HG03108 (cell line): ENCODE measurements at regions not wholly inside any gene's neighbourhood (a gene's known extent, or its start where the extent isn't known, plus 50 kb on each side); places are given as distances from the start of the nearest gene placed in this dataset.

Experiments used
- ATAC-seq: cut with Tn5 transposase; IDR thresholded peaks from one replicate; pipeline ENCODE4 v1.9.1; 2021; ENCODE audit warnings: moderate library complexity; ENCODE audit not compliant: unreplicated experiment

- ATAC-seq, result no peak
These were observed 673.4 kb downstream of the TRIML1 start for GRCh38 chr4:188812644-188813043.

- no peak for ATAC-seq
These were observed 679.1 kb downstream of the TRIML1 start for GRCh38 chr4:188818300-188818699.

DNA sequence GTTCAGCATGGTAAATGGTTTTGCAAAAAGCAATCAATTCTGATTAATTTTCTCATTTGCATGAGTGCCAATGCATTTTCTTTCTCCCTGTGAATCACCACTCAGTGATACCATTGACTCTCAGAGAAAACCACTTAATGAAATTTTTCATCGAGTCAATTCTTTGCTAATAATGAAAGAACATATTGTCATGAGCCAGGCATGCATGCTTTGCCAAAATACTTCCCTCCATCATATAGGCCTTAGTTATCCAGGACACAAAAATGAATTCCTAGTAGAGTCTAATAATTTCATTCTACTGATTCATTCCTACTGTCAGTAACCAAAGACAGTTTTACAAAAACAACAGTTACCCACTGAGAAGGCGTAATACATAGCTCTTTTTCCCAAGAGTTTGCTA, 680.0 kb downstream of the TRIML1 start:
- ATAC-seq, result no peak

DNA sequence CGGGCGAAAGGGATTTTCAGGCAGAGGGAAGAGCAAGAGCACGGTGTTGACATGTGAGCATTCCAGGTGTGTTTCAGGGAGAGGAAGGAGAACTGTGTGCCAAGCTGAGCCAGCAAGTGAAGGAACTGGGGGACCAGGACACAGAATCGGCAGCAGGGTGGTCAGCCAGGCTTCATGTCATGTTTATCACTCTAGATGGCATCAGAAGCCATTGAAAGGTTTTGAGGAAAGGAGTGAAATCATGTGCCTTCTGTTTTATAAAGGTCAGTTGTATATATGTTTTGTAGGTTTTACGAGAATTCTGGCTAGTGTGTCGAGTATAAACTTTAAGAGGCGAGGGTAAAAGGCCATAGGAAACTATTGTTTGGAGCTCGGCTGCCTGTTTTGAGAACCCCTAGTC, 682.3 kb downstream of the TRIML1 start:
- no peak for ATAC-seq

DNA sequence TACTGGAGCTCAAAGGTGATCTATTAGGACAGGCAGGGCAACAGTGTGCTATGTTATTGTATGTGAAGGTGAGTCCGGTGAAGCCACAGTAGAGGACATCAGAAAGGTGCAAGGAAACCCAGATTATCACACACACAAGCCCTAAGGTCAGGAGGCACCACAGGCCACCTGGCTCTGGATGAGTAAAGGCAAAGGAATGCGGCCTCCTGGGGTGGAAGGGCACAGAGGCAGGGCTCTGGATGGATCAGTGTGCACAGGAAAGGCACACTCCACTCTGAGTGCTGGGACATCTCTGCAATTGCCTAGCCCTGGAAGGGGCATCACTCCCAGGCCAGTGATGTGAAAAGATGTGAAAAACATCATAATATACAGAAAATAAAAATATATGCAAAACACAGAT, 683.5 kb downstream of the TRIML1 start:
- ATAC-seq, result no peak

- no peak for ATAC-seq
These were observed 685.3 kb downstream of the TRIML1 start for GRCh38 chr4:188824553-188824952.

- ATAC-seq, result no peak
These were observed 687.2 kb downstream of the TRIML1 start for GRCh38 chr4:188826393-188826792.

DNA sequence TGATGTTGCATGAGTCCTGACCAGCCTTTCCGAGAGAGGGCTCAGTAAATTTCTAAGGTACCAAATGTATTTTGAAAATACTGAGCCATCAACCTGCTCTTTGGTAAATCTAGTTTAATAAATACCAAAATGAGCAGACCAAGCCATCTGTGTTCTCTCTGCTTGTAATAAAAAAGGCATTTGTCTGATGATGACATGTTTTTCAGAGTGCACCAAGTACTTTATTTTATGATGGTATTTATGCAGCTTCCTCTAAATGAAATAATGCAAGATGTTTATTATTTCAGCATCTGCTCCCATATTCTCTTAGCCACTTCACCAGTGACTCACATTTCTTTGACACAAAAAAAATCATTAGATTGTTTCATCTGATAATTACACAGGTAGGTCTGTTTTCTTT, 700.5 kb downstream of the TRIML1 start:
- no peak for ATAC-seq

GRCh38 chr4:188841523-188841922, 702.3 kb downstream of the TRIML1 start:
- ATAC-seq, result no peak

- ATAC-seq, result no peak
These were observed 715.2 kb downstream of the TRIML1 start for GRCh38 chr4:188854436-188854835.

GRCh38 chr4:188858696-188859095, 719.5 kb downstream of the TRIML1 start:
- no peak for ATAC-seq

DNA sequence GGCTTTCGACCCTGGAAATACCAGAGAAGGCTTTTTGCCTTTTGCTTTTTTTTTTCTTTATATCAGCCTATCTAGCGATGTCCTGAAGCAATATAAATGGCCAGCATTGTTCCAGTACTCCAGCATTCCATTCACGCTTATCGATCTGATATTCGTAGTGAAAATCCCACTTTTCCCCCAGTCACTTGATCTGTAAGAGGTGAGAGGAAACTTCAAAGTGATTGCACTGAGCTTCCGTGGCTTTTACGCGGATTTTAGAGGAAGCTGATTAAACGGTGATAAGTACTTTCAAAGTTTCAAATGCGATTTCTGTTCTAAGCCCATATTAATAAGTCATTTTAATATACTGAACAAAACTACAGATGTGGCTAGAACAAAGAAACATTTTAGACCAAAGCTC, 725.5 kb downstream of the TRIML1 start:
- ATAC-seq, result no peak

- no peak for ATAC-seq
These were observed 728.6 kb downstream of the TRIML1 start for GRCh38 chr4:188867796-188868195.

DNA sequence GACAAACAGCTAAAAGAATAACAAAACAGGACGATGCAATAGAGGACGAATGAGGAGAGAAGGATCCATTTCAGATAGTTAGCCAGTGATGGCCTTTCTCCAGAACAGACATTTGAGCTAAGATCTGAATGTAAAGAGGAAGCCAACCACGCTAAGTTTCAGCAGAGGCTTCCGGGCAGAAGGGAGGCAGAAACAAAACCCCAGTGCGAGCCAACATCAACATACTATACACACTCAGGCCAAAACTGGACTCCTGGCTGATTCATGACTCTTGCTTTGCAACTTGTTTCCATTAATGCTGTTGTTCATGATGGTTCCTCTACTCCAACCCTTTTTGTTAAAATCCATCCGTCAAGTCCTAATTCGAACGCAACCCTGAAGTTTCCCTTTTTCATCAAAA, 730.3 kb downstream of the TRIML1 start:
- no peak for ATAC-seq

GRCh38 chr4:188872809-188873208, 733.6 kb downstream of the TRIML1 start:
- ATAC-seq, result no peak

GRCh38 chr4:188876881-188877280, 737.6 kb downstream of the TRIML1 start:
- no peak for ATAC-seq

DNA sequence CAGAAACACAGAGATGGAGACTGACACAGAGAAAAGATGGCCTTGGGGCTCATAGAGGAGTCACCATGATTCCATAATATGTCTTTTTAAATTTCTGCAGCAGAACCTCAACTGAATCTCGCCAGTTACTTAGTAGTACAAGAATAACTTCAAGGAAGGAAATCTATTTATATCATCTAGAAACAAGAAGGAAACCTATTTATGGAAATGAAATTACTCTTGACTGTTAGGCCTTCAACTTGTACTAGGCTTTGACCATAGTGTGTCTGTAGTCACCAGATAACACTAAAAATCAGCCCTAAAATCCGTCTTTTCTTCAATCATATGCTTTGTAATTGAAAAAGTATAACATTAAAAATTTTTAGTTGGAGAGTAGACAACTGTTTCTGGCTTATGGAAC, 740.4 kb downstream of the TRIML1 start:
- no peak for ATAC-seq

GRCh38 chr4:188887905-188888304, 748.7 kb downstream of the TRIML1 start:
- no peak for ATAC-seq

DNA sequence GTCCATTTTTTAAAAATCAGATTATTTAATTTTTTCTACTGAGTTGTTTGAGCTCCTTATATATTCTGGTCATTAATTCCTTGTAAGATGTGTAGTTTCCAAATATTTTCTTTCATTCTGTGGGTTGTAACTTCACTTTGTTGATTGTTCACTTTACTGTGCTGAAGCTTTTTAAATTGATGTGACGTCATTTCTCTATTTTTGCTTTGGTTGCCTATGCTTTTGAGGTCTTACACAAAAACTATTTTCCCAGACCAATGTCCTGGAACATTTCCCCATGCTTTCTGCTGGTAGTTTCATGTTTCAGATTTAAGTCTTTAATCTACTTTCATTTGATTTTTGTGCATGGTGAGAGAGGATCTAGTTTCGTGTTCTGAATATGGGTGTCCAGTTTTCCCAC, 753.6 kb downstream of the TRIML1 start:
- no peak for ATAC-seq

GRCh38 chr4:188903986-188904385, 764.7 kb downstream of the TRIML1 start:
- ATAC-seq, result no peak

GRCh38 chr4:188904617-188905016, 765.4 kb downstream of the TRIML1 start:
- no peak for ATAC-seq

DNA sequence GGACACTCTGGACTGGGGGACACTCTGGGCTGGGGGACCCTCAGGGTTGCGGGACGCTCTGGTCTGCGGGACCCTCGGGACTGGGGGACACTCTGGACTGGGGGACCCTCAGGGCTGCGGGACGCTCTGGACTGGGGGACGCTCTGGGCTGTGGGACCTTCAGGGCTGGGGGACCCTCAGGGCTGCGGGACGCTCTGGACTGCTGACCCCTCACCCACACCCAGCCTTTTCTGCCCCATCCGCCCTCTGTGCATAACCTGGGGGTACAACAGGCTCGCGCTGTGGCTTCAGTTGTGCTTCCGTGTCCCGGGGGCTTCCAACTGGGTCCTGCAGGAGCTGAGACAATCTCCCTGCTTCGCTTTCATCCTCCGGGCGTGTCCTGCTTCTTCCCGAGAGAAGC, 766.0 kb downstream of the TRIML1 start:
- no peak for ATAC-seq

DNA sequence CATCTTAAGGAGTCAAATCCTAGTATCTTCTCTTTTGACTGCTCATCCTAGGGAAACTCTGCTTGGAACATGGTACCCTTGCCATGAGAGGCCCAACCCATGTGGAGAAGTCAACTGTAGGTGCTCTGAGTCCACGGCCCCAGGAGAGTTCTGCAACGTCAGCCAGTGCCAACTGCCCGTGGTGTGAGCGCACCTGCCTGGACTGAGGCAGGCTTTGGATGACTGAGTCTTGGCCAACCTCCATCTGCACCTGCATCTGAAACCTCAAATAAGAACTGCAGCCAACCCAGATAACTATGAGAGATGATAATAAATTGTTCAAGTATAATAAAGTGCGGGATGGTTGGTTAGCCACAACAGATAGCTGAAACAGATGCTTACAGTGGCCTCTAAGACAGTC, 772.0 kb downstream of the TRIML1 start:
- ATAC-seq, result no peak

DNA sequence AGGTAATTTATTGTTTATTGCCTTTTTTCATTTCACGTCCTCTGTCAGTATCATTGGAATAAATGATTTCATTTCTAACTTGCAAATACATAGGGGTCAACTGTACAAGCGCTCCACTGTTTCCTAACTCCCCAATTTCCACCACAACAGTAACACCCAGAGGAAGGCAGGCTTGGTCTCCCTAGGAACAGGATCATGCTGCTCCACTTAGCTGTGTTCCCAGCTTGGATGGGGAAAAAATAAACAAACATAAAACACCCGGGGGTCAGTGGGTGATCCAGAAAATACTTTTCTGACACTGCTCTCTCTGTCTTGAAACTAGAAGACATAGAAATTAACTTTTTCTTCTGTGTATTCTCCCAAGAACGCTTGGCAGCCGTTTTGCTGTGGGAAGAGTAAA, 772.5 kb downstream of the TRIML1 start:
- ATAC-seq, result no peak
